Tibial nerve (tissue), 4 donors: ENCODE measurements at regions not wholly inside any gene's neighbourhood (a gene's known extent, or its start where the extent isn't known, plus 50 kb on each side); places are given as distances from the start of the nearest gene placed in this dataset.

ENCODE experiments used
- EP300 ChIP-seq, 2 donors: sonication (generic); formaldehyde crosslinking; IDR thresholded peaks; one replicate each; pipeline ENCODE4 v1.6.1; 2017; ENCODE audit warnings: antibody characterized with exemption in 2 of 2, mild to moderate bottlenecking in 1 of 2
- TF ChIP-seq, protein P1 (sequence below), 5 experiments: fragments of 200-600 bp in 3 of 5; fragments of 450-650 bp in 2 of 5; sonication (generic) in 3 of 5; IDR thresholded peaks; one replicate each; pipeline ENCODE4 v1.5.1; 2016 to 2019; ENCODE audit warnings: antibody characterized with exemption in 5 of 5, mild to moderate bottlenecking in 3 of 5, moderate library complexity in 2 of 5

DNA sequence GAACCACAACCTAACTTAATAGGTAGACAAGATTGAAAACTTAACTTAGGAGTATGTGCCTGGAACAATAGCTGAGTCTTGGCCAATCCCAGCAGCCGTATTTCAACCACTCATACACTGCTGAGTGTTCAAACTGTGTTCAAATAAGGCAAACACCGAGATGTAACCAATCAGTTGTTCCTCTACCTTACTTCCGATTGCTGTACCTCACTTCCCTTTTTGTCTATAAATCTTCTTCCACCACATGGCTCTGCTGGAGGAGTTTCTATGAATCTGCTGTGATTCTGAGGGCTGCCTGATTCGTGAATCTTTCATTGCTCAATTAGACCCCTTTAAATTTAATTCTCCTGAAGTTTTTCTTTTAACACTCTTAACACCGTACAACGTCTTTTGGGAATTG, 108.0 kb downstream of the ANAPC4 start:
- TF ChIP-seq, protein P1, sequence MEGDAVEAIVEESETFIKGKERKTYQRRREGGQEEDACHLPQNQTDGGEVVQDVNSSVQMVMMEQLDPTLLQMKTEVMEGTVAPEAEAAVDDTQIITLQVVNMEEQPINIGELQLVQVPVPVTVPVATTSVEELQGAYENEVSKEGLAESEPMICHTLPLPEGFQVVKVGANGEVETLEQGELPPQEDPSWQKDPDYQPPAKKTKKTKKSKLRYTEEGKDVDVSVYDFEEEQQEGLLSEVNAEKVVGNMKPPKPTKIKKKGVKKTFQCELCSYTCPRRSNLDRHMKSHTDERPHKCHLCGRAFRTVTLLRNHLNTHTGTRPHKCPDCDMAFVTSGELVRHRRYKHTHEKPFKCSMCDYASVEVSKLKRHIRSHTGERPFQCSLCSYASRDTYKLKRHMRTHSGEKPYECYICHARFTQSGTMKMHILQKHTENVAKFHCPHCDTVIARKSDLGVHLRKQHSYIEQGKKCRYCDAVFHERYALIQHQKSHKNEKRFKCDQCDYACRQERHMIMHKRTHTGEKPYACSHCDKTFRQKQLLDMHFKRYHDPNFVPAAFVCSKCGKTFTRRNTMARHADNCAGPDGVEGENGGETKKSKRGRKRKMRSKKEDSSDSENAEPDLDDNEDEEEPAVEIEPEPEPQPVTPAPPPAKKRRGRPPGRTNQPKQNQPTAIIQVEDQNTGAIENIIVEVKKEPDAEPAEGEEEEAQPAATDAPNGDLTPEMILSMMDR (IDR thresholded peaks at IDR 0.05): no peak
- no peak for TF ChIP-seq EP300 (IDR thresholded peaks at IDR 0.05)
